HCT116 (cell line): ENCODE measurements at regions not wholly inside any gene's neighbourhood (a gene's known extent, or its start where the extent isn't known, plus 50 kb on each side); places are given as distances from the start of the nearest gene placed in this dataset.
"Not testable (repeated sequence)": the region's sequence is repeated elsewhere in the genome, so short reads cannot be mapped to it uniquely, and the experiment has no call there.

Source experiments
- ATAC-seq: fragments of 200-7000 bp; cut with Tn5 transposase; 2 replicates; pipeline ENCODE4 v1.9.1; 2020; ENCODE audit warnings: mild to moderate bottlenecking, moderate library complexity
- BruUV-seq: library from RNA; stranded (reverse); fragments of 400-500 nt; replicated peaks from 2 replicates; lab custom pipeline; 2021; lab: Mats Ljungman, UMichigan
- CTCF ChIA-PET: fragments of 300-600 bp; sonication (Branson Sonifier 250); formaldehyde crosslinking; loops from one replicate; lab custom pipeline; 2021; ENCODE audit warnings: antibody characterized with exemption; lab: Charles Lee
- POLR2A ChIA-PET: fragments of 300-600, 350-600 bp; sonication (Branson Sonifier 250); formaldehyde crosslinking; loops from one replicate; lab custom pipeline; 2021; ENCODE audit warnings: antibody characterized with exemption; lab: Charles Lee
- RAD21 ChIA-PET, 2 experiments: fragments of 300-600 bp; sonication (Branson Sonifier 250); formaldehyde crosslinking; loops; one replicate each; lab custom pipeline; 2023; ENCODE audit warnings: low total read pairs in 2 of 2; ENCODE audit not compliant: uncharacterized antibody in 2 of 2, unreplicated experiment in 2 of 2, low non-redundant PET in 1 of 2; lab: Charles Lee
- DNase-seq: peaks from one replicate; pipeline ENCODE4 v3.0.0-alpha.2; 2010; ENCODE audit warnings: low read depth, low spot score
- H2AFZ ChIP-seq: fragments of 200-600 bp; shearing (Covaris generic), sonication (generic); 2 replicates; pipeline ENCODE4 v1.6.1; 2017; ENCODE audit warnings: low read depth, mixed run types, mixed read lengths, antibody characterized with exemption, low read length; ENCODE audit not compliant: poor library complexity, severe bottlenecking
- H3K27ac ChIP-seq: 2 replicates; pipeline ENCODE4 v1.5.1; 2012; ENCODE audit warnings: low read depth, low read length
- H3K27me3 ChIP-seq: fragments of 200-600 bp; sonication (generic); 2 replicates; pipeline ENCODE4 v1.6.1; 2016; ENCODE audit warnings: mixed run types, low read length, mixed read lengths; ENCODE audit not compliant: insufficient read depth
- H3K36me3 ChIP-seq, 2 experiments: fragments of 200-500 bp in 1 of 2; fragments of 200-600 bp in 1 of 2; sonication (Bioruptor generic) in 1 of 2; sonication (generic) in 1 of 2; 2 replicates each; pipeline versions ENCODE4 v1.5.1 to v1.6.1; 2014 to 2016; ENCODE audit warnings: low read length in 2 of 2, inconsistent platforms in 1 of 2, mixed read lengths in 1 of 2, mixed run types in 1 of 2; ENCODE audit not compliant: insufficient read depth in 2 of 2, control insufficient read depth in 1 of 2
- H3K4me1 ChIP-seq, 2 experiments: fragments of 200-600 bp in 1 of 2; sonication (generic) in 1 of 2; 2 replicates each; pipeline versions ENCODE4 v1.5.1 to v1.6.1; 2012 to 2017; ENCODE audit warnings: low read length in 2 of 2, inconsistent platforms in 1 of 2, mild to moderate bottlenecking in 1 of 2, mixed read lengths in 1 of 2, mixed run types in 1 of 2, moderate library complexity in 1 of 2; ENCODE audit not compliant: insufficient read depth in 2 of 2, control insufficient read depth in 1 of 2
- H3K4me2 ChIP-seq: fragments of 200-600 bp; sonication (generic); 2 replicates; pipeline ENCODE4 v1.6.1; 2017; ENCODE audit warnings: mixed run types, low read length, mixed read lengths
- H3K4me3 ChIP-seq, 2 experiments: fragments of 200-600 bp in 1 of 2; sonication (generic) in 1 of 2; replicated peaks in 1 of 2; 2 replicates each; pipeline ENCODE4 v1.5.1; 2011 to 2016; ENCODE audit warnings: low read length in 2 of 2, control low read depth in 1 of 2, low read depth in 1 of 2, mild to moderate bottlenecking in 1 of 2, mixed read lengths in 1 of 2, mixed run types in 1 of 2
- H3K79me2 ChIP-seq: fragments of 200-600 bp; sonication (generic); 2 replicates; pipeline ENCODE4 v1.6.1; 2017; ENCODE audit warnings: mild to moderate bottlenecking, mixed run types, low read length, moderate library complexity, mixed read lengths; ENCODE audit not compliant: insufficient read depth
- H3K9ac ChIP-seq: fragments of 200-600 bp; sonication (generic); 2 replicates; pipeline ENCODE4 v1.6.1; 2016; ENCODE audit warnings: low read length, mixed read lengths
- H3K9me2 ChIP-seq: fragments of 200-600 bp; sonication (generic), shearing (Covaris generic); 2 replicates; pipeline ENCODE4 v1.6.1; 2017; ENCODE audit warnings: mixed run types, mild to moderate bottlenecking, moderate library complexity; ENCODE audit not compliant: insufficient read depth
- H3K9me3 ChIP-seq, 2 experiments: fragments of 200-500 bp in 1 of 2; fragments of 200-600 bp in 1 of 2; sonication (Bioruptor generic) in 1 of 2; sonication (generic) in 1 of 2; 2 replicates each; pipeline ENCODE4 v1.6.1; 2014 to 2017; ENCODE audit warnings: low read length in 2 of 2, mixed read lengths in 2 of 2, inconsistent platforms in 1 of 2, low read depth in 1 of 2, mild to moderate bottlenecking in 1 of 2, mixed run types in 1 of 2, moderate library complexity in 1 of 2; ENCODE audit not compliant: control insufficient read depth in 1 of 2, insufficient read depth in 1 of 2
- H4K20me1 ChIP-seq: fragments of 200-600 bp; sonication (generic), shearing (Covaris generic); 2 replicates; pipeline ENCODE4 v1.6.1; 2017; ENCODE audit warnings: mixed run types, mild to moderate bottlenecking, moderate library complexity; ENCODE audit not compliant: insufficient read depth
- intact Hi-C: fragments of 100-400 bp; cut with micrococcal nuclease; formaldehyde crosslinking; loops from 2 replicates; pipeline ENCODE4 v1.10.0; 2022

DNA sequence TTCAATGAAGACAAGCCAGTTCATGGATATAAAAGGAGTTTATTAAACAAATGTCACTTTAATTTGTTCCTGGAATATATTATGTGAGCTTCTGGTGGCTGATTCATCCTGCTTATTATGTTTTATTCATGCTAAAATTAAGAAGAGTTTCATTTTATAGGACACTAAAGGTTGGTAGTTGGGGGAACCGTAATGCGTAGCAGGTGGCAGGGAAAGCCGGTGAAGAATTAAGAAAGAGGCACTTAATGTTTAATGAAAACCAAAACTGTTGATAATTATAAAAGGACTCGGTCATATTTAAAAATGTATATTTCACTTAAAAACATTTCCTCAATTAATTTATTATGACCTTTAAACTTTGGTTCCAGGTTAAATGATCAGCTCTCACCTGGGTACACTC is 94.3 kb downstream of the XKR3 start:
- H3K4me2 ChIP-seq, RAD21 ChIA-PET, H2AFZ ChIP-seq, H3K9ac ChIP-seq, ATAC-seq, H3K27me3 ChIP-seq, H3K4me3 ChIP-seq, H3K79me2 ChIP-seq, CTCF ChIA-PET, H4K20me1 ChIP-seq, H3K9me2 ChIP-seq, H3K27ac ChIP-seq, H3K36me3 ChIP-seq, POLR2A ChIA-PET, H3K4me1 ChIP-seq, BruUV-seq, DNase-seq, H3K9me3 ChIP-seq: not testable (repeated sequence)
- intact Hi-C loops, result loop anchor here (10.0 kb wide), 1 partner anchor 54 kb away; no protein-coding TSS in a partner anchor

- H2AFZ ChIP-seq, H3K4me2 ChIP-seq, POLR2A ChIA-PET, DNase-seq, BruUV-seq, H3K27me3 ChIP-seq, H3K9me2 ChIP-seq, H3K27ac ChIP-seq, H3K4me1 ChIP-seq, H3K4me3 ChIP-seq, intact Hi-C loops, RAD21 ChIA-PET, H3K79me2 ChIP-seq, H3K9me3 ChIP-seq, ATAC-seq, H3K9ac ChIP-seq, H4K20me1 ChIP-seq, CTCF ChIA-PET, H3K36me3 ChIP-seq: not testable (repeated sequence)
Measured at GRCh38 chr22:16727491-16727890, 97.7 kb downstream of the XKR3 start.

- H3K4me2 ChIP-seq, DNase-seq, H3K9me2 ChIP-seq, H3K9ac ChIP-seq, BruUV-seq, H3K79me2 ChIP-seq, H4K20me1 ChIP-seq, H3K4me1 ChIP-seq, CTCF ChIA-PET, H3K27me3 ChIP-seq, H3K9me3 ChIP-seq, H3K27ac ChIP-seq, H2AFZ ChIP-seq, ATAC-seq, H3K36me3 ChIP-seq, RAD21 ChIA-PET, intact Hi-C loops, H3K4me3 ChIP-seq, POLR2A ChIA-PET: not testable (repeated sequence)
Measured at GRCh38 chr22:16723241-16723640, 102.0 kb downstream of the XKR3 start.

DNA sequence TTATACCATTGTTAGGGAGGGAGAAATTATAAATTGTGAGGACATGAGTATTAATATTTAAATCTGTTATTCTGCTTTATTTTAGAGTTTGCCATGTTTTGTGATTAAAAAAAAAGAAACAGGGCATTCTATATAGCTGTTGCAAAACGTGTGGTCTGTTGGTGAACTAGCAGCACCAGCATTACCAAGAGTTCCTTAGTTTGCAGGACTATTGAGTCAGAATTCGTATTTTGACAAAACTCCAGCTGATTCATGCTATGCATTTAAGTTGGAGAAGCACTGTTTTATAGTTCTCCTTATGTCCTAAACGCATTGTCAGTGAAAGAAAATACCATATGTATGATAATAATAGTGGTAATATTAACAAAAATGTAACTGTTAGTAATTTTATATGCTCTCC is 102.6 kb downstream of the XKR3 start:
- H3K9ac ChIP-seq, H3K79me2 ChIP-seq, intact Hi-C loops, H2AFZ ChIP-seq, ATAC-seq, CTCF ChIA-PET, H3K9me2 ChIP-seq, RAD21 ChIA-PET, H3K4me3 ChIP-seq, H3K27ac ChIP-seq, H3K9me3 ChIP-seq, DNase-seq, H3K36me3 ChIP-seq, H3K27me3 ChIP-seq, BruUV-seq, H3K4me2 ChIP-seq, POLR2A ChIA-PET, H3K4me1 ChIP-seq, H4K20me1 ChIP-seq: not testable (repeated sequence)
